ENCODE measurements at regions not wholly inside any gene's neighbourhood (a gene's known extent, or its start where the extent isn't known, plus 50 kb on each side); places are given as distances from the start of the nearest gene placed in this dataset.

DNA sequence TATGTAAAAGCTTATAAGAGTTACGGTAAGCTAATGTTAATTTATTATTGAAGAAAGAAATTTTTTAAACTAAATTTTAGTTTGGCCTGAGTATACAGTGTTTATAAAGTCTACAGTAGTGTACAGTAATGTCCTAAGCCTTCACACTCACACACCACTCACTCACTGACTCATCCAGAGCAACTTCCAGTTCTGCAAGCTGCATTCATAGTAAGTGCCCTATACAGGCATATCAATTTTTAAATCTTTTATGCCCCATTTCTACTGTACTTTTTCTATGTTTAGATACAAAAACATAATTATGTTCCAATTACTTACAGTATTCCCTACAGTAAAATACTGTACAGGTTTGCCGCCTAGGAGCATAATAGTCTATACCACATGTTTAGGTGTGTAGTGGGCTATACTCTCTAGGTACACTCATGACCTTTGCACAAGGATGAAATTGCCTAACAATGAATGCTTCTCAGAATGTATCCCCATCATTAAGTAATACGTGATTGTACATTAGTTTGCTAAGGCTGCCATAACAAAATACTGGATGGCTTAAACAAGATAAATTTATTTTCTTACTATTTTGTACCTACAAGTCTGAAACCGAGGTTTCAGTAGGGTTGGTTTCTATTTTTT, 333.8 kb upstream of the PCDH7 start:
- DNase-seq: no peak
- no peaks in the 10 kb centered on the region for H3K36me3 Mint-ChIP-seq (ENCODE audit: low read depth)
- peaks cover 9% of the 10 kb centered on the region for H3K9me3 Mint-ChIP-seq
- H3K4me1 Mint-ChIP-seq (ENCODE audit: low read depth): no peaks in the 10 kb centered on the region
- no peaks in the 10 kb centered on the region for H3K27me3 Mint-ChIP-seq (ENCODE audit: insufficient read depth)
- H3K27ac Mint-ChIP-seq: no peak overlapping the region
- no peak overlapping the region for H3K4me3 Mint-ChIP-seq
- TF ChIP-seq, protein P1, sequence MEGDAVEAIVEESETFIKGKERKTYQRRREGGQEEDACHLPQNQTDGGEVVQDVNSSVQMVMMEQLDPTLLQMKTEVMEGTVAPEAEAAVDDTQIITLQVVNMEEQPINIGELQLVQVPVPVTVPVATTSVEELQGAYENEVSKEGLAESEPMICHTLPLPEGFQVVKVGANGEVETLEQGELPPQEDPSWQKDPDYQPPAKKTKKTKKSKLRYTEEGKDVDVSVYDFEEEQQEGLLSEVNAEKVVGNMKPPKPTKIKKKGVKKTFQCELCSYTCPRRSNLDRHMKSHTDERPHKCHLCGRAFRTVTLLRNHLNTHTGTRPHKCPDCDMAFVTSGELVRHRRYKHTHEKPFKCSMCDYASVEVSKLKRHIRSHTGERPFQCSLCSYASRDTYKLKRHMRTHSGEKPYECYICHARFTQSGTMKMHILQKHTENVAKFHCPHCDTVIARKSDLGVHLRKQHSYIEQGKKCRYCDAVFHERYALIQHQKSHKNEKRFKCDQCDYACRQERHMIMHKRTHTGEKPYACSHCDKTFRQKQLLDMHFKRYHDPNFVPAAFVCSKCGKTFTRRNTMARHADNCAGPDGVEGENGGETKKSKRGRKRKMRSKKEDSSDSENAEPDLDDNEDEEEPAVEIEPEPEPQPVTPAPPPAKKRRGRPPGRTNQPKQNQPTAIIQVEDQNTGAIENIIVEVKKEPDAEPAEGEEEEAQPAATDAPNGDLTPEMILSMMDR (IDR thresholded peaks at IDR 0.05): no peak

DNA sequence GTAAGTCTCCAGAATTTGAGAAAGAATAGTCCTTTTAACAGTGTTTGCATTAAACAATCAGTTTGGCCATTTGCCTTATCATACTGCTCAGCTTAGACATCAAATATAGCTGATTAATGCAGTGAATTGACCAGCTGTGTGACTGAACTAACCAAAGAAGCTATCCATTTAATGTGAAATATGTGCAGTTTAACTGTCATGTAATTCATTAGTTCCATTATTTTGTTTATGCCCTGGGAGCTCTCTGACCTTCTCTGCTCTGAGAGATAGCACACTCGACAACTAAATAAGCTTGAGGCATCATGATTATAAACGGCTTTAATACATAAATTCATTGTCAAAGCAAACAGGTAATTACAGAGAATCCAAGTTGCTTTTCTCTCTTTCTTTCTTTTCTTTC, 324.3 kb upstream of the PCDH7 start:
- Mint-ChIP-seq H3K4me3 (no peak overlapping the region), H3K27me3 (ENCODE audit: insufficient read depth) (no peaks in the 10 kb centered on the region), H3K27ac (no peak overlapping the region), H3K4me1 (ENCODE audit: low read depth) (no peaks in the 10 kb centered on the region), H3K36me3 (ENCODE audit: low read depth) (no peaks in the 10 kb centered on the region; the same call in 1 of the 2 replicates), H3K9me3 (peaks cover 32% of the 10 kb centered on the region)
- TF ChIP-seq, protein P1 (IDR thresholded peaks at IDR 0.05): no peak
- no peak for DNase-seq

DNA sequence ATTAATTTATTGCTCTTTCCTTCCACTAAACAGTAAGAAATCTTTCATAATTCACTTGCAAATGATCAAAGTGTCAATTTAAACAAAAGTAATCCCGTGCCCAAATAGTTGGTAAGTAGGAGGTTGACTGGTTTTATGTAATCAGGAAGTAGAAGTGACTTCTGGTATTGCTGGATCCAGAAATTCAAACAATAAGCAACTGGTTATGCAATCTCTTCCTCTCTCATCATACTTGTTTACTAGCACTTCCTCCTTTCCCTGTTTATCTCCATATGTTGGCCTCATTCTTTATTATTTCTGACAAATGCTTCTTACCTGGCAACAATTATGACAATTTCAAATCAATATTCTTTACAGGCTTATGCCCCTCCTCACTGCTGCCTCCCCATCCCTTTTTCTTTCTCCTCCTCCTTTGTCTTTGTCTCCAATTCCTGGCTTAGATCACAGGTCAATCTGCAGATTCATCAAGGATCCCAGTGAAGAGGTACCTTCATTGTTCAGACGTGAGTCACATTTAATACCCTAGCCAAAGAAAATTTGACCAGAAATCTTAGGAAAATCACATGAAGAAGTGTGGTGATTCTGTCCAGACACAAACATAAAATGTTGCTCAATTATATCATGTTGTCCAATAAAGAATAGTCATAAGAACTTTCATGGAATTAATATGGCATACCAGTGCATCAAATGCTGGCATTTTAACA, 323.2 kb upstream of the PCDH7 start:
- H3K4me3 Mint-ChIP-seq: no peak overlapping the region
- peaks cover 32% of the 10 kb centered on the region for H3K9me3 Mint-ChIP-seq
- H3K27me3 Mint-ChIP-seq (ENCODE audit: insufficient read depth): no peaks in the 10 kb centered on the region
- TF ChIP-seq, protein P1 (IDR thresholded peaks at IDR 0.05): no peak
- H3K36me3 Mint-ChIP-seq (ENCODE audit: low read depth): no peaks in the 10 kb centered on the region; the same call in 1 of the 2 replicates
- DNase-seq: no peak
- H3K4me1 Mint-ChIP-seq (ENCODE audit: low read depth): no peaks in the 10 kb centered on the region
- H3K27ac Mint-ChIP-seq: no peak overlapping the region

DNA sequence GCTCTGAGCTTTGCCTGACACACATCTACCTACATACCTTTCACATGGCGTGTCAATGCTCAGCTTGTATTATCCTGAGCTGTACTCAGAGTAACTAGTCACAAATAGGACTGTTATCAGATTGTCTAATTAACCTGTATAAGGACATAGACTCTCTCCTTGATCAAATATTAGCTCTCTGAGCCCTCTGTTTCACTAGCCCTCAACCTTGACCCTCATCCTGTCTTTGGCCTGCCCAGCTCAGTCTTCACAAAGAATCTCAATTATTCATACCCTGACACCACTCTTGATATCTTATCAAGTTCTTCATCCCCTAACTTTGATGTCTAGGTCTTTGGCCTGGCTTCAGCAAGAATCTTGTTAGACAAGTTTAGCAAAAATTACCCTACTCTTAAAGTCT, 320.7 kb upstream of the PCDH7 start:
- DNase-seq: no peak
- H3K4me3 Mint-ChIP-seq: no peak overlapping the region
- TF ChIP-seq, protein P1 (IDR thresholded peaks at IDR 0.05): no peak
- H3K36me3 Mint-ChIP-seq (ENCODE audit: low read depth): no peaks in the 10 kb centered on the region
- no peak overlapping the region for H3K27ac Mint-ChIP-seq
- no peaks in the 10 kb centered on the region for H3K4me1 Mint-ChIP-seq (ENCODE audit: low read depth)
- peaks cover 37% of the 10 kb centered on the region for H3K9me3 Mint-ChIP-seq
- no peaks in the 10 kb centered on the region for H3K27me3 Mint-ChIP-seq (ENCODE audit: insufficient read depth)

DNA sequence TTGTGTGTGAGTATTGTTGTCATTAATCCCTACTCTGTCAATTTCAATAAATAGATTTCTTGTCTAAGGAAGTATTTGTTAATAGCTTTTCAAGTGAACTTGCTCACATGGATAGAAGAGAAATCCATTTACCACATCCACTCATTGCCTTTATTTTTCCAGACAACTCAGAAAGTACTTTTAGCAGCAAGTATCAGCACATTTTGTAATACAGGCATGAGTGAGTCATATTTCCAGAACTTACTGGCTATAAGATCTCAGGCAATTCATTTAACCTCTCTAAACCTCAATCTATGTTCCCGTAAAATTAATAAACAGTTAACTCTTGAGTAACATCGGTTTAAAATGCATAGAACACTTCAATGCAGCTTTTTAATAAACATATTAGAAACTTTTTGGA, 317.9 kb upstream of the PCDH7 start:
- no peak overlapping the region for H3K4me3 Mint-ChIP-seq
- no peak overlapping the region for H3K27ac Mint-ChIP-seq
- peaks cover 34% of the 10 kb centered on the region for H3K9me3 Mint-ChIP-seq
- no peaks in the 10 kb centered on the region for H3K27me3 Mint-ChIP-seq (ENCODE audit: insufficient read depth)
- H3K4me1 Mint-ChIP-seq (ENCODE audit: low read depth): no peaks in the 10 kb centered on the region
- TF ChIP-seq, protein P1 (IDR thresholded peaks at IDR 0.05): no peak
- no peaks in the 10 kb centered on the region for H3K36me3 Mint-ChIP-seq (ENCODE audit: low read depth)
- DNase-seq: no peak

Measured in HFFc6 (cell line).